ENCODE measurements at regions not wholly inside any gene's neighbourhood (a gene's known extent, or its start where the extent isn't known, plus 50 kb on each side); places are given as distances from the start of the nearest gene placed in this dataset.
A peak's percentile ranks its signal among the peaks of the same experiment; 100 is the strongest.

GRCh38 chr1:56390934-56391731 is 188.2 kb downstream of the PLPP3 start:
- no peak for DNase-seq

GRCh38 chr1:56390232-56390867 is 189.0 kb downstream of the PLPP3 start:
- no peak for DNase-seq

- DNase-seq: no peak
These were observed 189.6 kb downstream of the PLPP3 start for GRCh38 chr1:56389813-56390212.

- DNase-seq: no peak
These were observed 192.2 kb downstream of the PLPP3 start for GRCh38 chr1:56387071-56387740.

- DNase-seq: no peak
These were observed 194.0 kb downstream of the PLPP3 start for GRCh38 chr1:56385314-56385713.

- DNase-seq: no peak
These were observed 196.4 kb downstream of the PLPP3 start for GRCh38 chr1:56382929-56383328.

- no peak for DNase-seq
These were observed 198.8 kb downstream of the PLPP3 start for GRCh38 chr1:56380531-56380930.

- DNase-seq: peak; percentile 58
These were observed 200.9 kb downstream of the PLPP3 start for GRCh38 chr1:56378341-56379070.

- peak; percentile 75 for DNase-seq
These were observed 201.9 kb downstream of the PLPP3 start for GRCh38 chr1:56377431-56377830.

- no peak for DNase-seq
These were observed 203.0 kb downstream of the PLPP3 start for GRCh38 chr1:56376188-56376984.

- DNase-seq: no peak
These were observed 204.0 kb downstream of the PLPP3 start for GRCh38 chr1:56375326-56375804.

GRCh38 chr1:56374026-56374974 is 205.1 kb downstream of the PLPP3 start:
- DNase-seq: peak; percentile 69

- no peak for DNase-seq
These were observed 208.8 kb downstream of the PLPP3 start for GRCh38 chr1:56370513-56370912.

- no peak for DNase-seq
These were observed 216.2 kb downstream of the PLPP3 start for GRCh38 chr1:56363007-56363770.

GRCh38 chr1:56360021-56360420 is 219.3 kb downstream of the PLPP3 start:
- DNase-seq: no peak

- DNase-seq: no peak
These were observed 220.3 kb downstream of the PLPP3 start for GRCh38 chr1:56359056-56359455.

- no peak for DNase-seq
These were observed 221.3 kb downstream of the PLPP3 start for GRCh38 chr1:56357927-56358690.

GRCh38 chr1:56356376-56356990 is 222.9 kb downstream of the PLPP3 start:
- DNase-seq: no peak
